CD4-positive, alpha-beta T cell (primary cell): ENCODE measurements at regions not wholly inside any gene's neighbourhood (a gene's known extent, or its start where the extent isn't known, plus 50 kb on each side); places are given as distances from the start of the nearest gene placed in this dataset.

Source experiments
- ATAC-seq: fragments of 200-7000 bp; cut with Tn5 transposase; one replicate; pipeline ENCODE4 v1.10.0; 2022; ENCODE audit warnings: mild to moderate bottlenecking; ENCODE audit not compliant: poor library complexity
- CTCF ChIA-PET: fragments of 350-600 bp; sonication (Branson Sonifier 250); formaldehyde crosslinking; loops from one replicate; lab custom pipeline; 2021; ENCODE audit warnings: antibody characterized with exemption, inconsistent platforms; lab: Charles Lee
- POLR2A ChIA-PET: fragments of 350-600 bp; sonication (Branson Sonifier 250); formaldehyde crosslinking; loops from one replicate; lab custom pipeline; 2021; ENCODE audit warnings: antibody characterized with exemption, inconsistent platforms; lab: Charles Lee
- DNase-seq, 14 experiments: peaks; one replicate each; pipeline ENCODE4 v3.0.0-alpha.2; 2013 to 2020; ENCODE audit warnings: mixed read lengths in 2 of 14
- H3K27ac ChIP-seq, 2 donors: one replicate each; pipeline versions ENCODE4 v1.5.1 to v1.7.0; 2013; ENCODE audit warnings: low read length in 2 of 2, low read depth in 1 of 2, mild to moderate bottlenecking in 1 of 2
- H3K27me3 ChIP-seq, 2 experiments: 1 replicate in 1 of 2; 2 replicates in 1 of 2; pipeline versions ENCODE4 v1.6.1 to v1.7.0; 2013; ENCODE audit warnings: low read length in 2 of 2, control low read depth in 1 of 2, mild to moderate bottlenecking in 1 of 2, moderate library complexity in 1 of 2; ENCODE audit not compliant: insufficient read depth in 2 of 2, control insufficient read depth in 1 of 2
- H3K36me3 ChIP-seq: one replicate; pipeline ENCODE4 v1.6.1; 2013; ENCODE audit warnings: low read length, control low read depth; ENCODE audit not compliant: insufficient read depth
- H3K4me1 ChIP-seq: one replicate; pipeline ENCODE4 v1.6.1; 2013; ENCODE audit warnings: low read length, control low read depth; ENCODE audit not compliant: insufficient read depth
- H3K4me3 ChIP-seq: one replicate; pipeline ENCODE4 v1.5.1; 2013; ENCODE audit warnings: mild to moderate bottlenecking, low read length, moderate library complexity
- H3K9me3 ChIP-seq, 2 experiments: 1 replicate in 1 of 2; 2 replicates in 1 of 2; pipeline versions ENCODE4 v1.6.1 to v1.7.0; 2013; ENCODE audit warnings: low read length in 2 of 2, mild to moderate bottlenecking in 2 of 2, control low read depth in 1 of 2, moderate library complexity in 1 of 2; ENCODE audit not compliant: control insufficient read depth in 1 of 2, insufficient read depth in 1 of 2
- H3K27ac Mint-ChIP-seq: one replicate; pipeline ENCODE4 v1.8.0; 2020; ENCODE audit warnings: mixed read lengths
- H3K27me3 Mint-ChIP-seq: one replicate; pipeline ENCODE4 v1.8.0; 2021; ENCODE audit warnings: mixed read lengths
- H3K36me3 Mint-ChIP-seq: one replicate; pipeline ENCODE4 v1.8.0; 2021; ENCODE audit warnings: low read depth, mixed read lengths
- H3K4me1 Mint-ChIP-seq: one replicate; pipeline ENCODE4 v1.8.0; 2021; ENCODE audit warnings: low read depth, mixed read lengths
- H3K4me3 Mint-ChIP-seq: one replicate; pipeline ENCODE4 v1.8.0; 2020; ENCODE audit warnings: mild to moderate bottlenecking, mixed read lengths
- H3K9me3 Mint-ChIP-seq: one replicate; pipeline ENCODE4 v1.8.0; 2020; ENCODE audit warnings: mixed read lengths
- CTCF ChIP-seq: fragments of 200-600 bp; IDR thresholded peaks from one replicate; pipeline ENCODE4 v1.8.0; 2022; ENCODE audit warnings: antibody characterized with exemption, mild to moderate bottlenecking
- intact Hi-C, 2 experiments: fragments of 100-400 bp; cut with DNase I in 1 of 2; cut with micrococcal nuclease in 1 of 2; formaldehyde crosslinking; loops; one replicate each; pipeline versions ENCODE4 v1.15.1 to v1.9.0; 2023 to 2025; cut with DNase I, micrococcal nuclease

GRCh38 chr2:155944218-155944617 lies 388.3 kb downstream of the NR4A2 start:
- Histone ChIP-seq H3K27ac (no peak overlapping the region), H3K4me1 (no peaks in the 10 kb centered on the region), H3K9me3 (no peaks in the 10 kb centered on the region), H3K36me3 (no peaks in the 10 kb centered on the region), H3K4me3 (no peak overlapping the region), H3K27me3 (no peaks in the 10 kb centered on the region)
- ChIA-PET CTCF (no interaction called here), POLR2A (no interaction called here)
- Mint-ChIP-seq H3K4me3 (no peak overlapping the region), H3K27ac (no peak overlapping the region), H3K27me3 (no peaks in the 10 kb centered on the region), H3K4me1 (no peaks in the 10 kb centered on the region), H3K9me3 (peaks cover 5% of the 10 kb centered on the region), H3K36me3 (no peaks in the 10 kb centered on the region)
- no peak for TF ChIP-seq CTCF
- ATAC-seq (no peak), DNase-seq (no peak)
- intact Hi-C loops, result no loop called here

- no peak overlapping the region for H3K4me3 ChIP-seq
- H3K9me3 Mint-ChIP-seq, result peaks cover 3% of the 10 kb centered on the region
- no peaks in the 10 kb centered on the region for H3K4me1 Mint-ChIP-seq
- no peaks in the 10 kb centered on the region for H3K4me1 ChIP-seq
- intact Hi-C loops, result no loop called here
- ChIA-PET CTCF (interaction anchor here (0.7 kb wide), 1 partner anchor 635 kb away, joined by 3 read pairs; no protein-coding TSS in a partner anchor), POLR2A (no interaction called here)
- H3K27ac ChIP-seq, result no peak overlapping the region
- TF ChIP-seq CTCF, result no peak
- H3K27me3 Mint-ChIP-seq, result no peaks in the 10 kb centered on the region
- no peak overlapping the region for H3K4me3 Mint-ChIP-seq
- no peaks in the 10 kb centered on the region for H3K9me3 ChIP-seq
- H3K36me3 ChIP-seq, result no peaks in the 10 kb centered on the region
- DNase-seq (no peak), ATAC-seq (no peak)
- no peaks in the 10 kb centered on the region for H3K27me3 ChIP-seq
- H3K36me3 Mint-ChIP-seq, result no peaks in the 10 kb centered on the region
- H3K27ac Mint-ChIP-seq, result no peak overlapping the region
These were observed 402.2 kb downstream of the NR4A2 start for GRCh38 chr2:155930312-155930711.

GRCh38 chr2:155917380-155917779 lies 415.1 kb downstream of the NR4A2 start:
- no peaks in the 10 kb centered on the region for H3K36me3 Mint-ChIP-seq
- H3K27me3 Mint-ChIP-seq, result no peaks in the 10 kb centered on the region
- ATAC-seq (no peak), DNase-seq (no peak)
- no peaks in the 10 kb centered on the region for H3K4me1 Mint-ChIP-seq
- no peak overlapping the region for H3K4me3 Mint-ChIP-seq
- POLR2A ChIA-PET, result no interaction called here
- intact Hi-C loops, result no loop called here
- Histone ChIP-seq H3K27me3 (no peaks in the 10 kb centered on the region), H3K9me3 (no peaks in the 10 kb centered on the region), H3K4me1 (no peaks in the 10 kb centered on the region), H3K27ac (no peak overlapping the region), H3K36me3 (no peaks in the 10 kb centered on the region), H3K4me3 (no peak overlapping the region)
- TF ChIP-seq CTCF, result no peak
- CTCF ChIA-PET, result no interaction called here
- no peak overlapping the region for H3K27ac Mint-ChIP-seq
- no peaks in the 10 kb centered on the region for H3K9me3 Mint-ChIP-seq
